Stimulated activated effector memory CD8-positive, alpha-beta T cell treated with anti-CD3 and anti-CD28 coated beads, Interleukin-12 subunit alpha, Interleukin-12 subunit beta, amount 100 ng/mL, for 72 hours (primary cell): ENCODE measurements at regions not wholly inside any gene's neighbourhood (a gene's known extent, or its start where the extent isn't known, plus 50 kb on each side); places are given as distances from the start of the nearest gene placed in this dataset.

Experiments used
- ATAC-seq: fragments of 150-1000 bp; cut with Tn5 transposase; 2 replicates; pipeline ENCODE4 v1.10.0; 2021
- DNase-seq, 2 donors: peaks; one replicate each; pipeline ENCODE4 v3.0.0; 2021 to 2022; ENCODE audit warnings: low spot score in 2 of 2
- H3K27ac Mint-ChIP-seq: one replicate; pipeline ENCODE4 v1.8.0; 2022; ENCODE audit warnings: mild to moderate bottlenecking, mixed read lengths
- H3K36me3 Mint-ChIP-seq: one replicate; pipeline ENCODE4 v1.8.0; 2022; ENCODE audit warnings: mild to moderate bottlenecking, mixed read lengths
- H3K4me1 Mint-ChIP-seq: one replicate; pipeline ENCODE4 v1.8.0; 2022; ENCODE audit warnings: mixed read lengths
- H3K4me3 Mint-ChIP-seq: one replicate; pipeline ENCODE4 v1.8.0; 2022; ENCODE audit warnings: mild to moderate bottlenecking, mixed read lengths
- H3K9me3 Mint-ChIP-seq: one replicate; pipeline ENCODE4 v1.8.0; 2022; ENCODE audit warnings: mixed read lengths

DNA sequence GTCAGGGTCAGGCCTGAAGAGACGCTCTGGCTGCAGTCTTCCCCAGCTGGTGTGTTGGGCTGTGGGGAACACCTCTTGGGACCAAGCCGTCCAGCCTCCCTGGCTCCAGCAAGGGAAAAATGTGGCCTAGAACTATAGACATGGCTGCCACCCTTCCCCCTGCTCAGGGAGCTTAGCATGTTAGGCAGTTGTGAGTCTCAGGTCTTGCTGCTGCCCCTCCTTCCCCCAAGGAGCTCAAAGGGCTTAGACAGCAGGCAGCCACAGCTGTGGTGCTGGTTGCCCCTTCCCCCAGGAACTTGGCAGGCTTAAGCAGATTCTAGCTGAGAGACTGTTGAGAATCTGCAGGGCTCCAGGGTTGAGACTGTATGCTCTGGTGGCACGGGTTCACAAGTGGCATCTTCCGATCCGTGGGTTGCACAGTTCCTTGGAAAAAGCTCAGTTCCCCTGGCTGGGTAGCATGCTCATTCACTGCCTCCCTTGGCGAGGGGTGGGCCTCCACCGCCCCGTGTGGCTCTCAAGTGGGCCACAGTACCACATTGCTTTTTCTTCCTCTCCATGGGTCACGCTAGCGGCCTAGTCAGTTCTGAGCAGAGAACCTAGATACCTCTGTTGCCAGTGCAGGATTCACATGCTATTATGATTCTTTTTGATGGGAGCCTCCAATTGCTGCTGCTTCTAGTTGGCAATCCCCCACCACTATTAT lies 1258.6 kb downstream of the OLFM4 start:
- H3K27ac Mint-ChIP-seq: no peak overlapping the region
- ATAC-seq: no peak
- H3K4me1 Mint-ChIP-seq: no peaks in the 10 kb centered on the region
- peaks cover 19% of the 10 kb centered on the region for H3K9me3 Mint-ChIP-seq
- H3K36me3 Mint-ChIP-seq: no peaks in the 10 kb centered on the region
- no peak overlapping the region for H3K4me3 Mint-ChIP-seq
- no peak for DNase-seq

DNA sequence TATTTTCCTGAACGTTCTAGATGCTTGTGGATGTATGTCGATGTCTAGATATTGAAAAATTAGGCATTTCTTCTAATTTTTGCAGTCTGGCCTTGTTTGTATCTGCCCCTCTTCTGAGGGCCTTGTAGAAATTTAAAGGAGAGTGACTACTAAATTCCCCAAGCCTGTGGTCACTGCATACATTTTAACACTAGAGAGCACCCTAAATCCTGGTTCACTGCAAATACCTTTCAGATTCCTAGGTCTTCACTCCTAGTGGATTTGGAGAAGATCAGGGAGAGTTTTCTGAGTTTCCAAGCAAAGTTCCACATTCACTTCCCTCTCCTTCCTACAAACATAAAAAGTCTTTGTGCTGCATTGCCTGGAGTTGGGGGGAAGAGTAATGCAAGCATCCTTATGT lies 1272.5 kb downstream of the OLFM4 start:
- no peak overlapping the region for H3K4me3 Mint-ChIP-seq
- no peak for DNase-seq
- H3K9me3 Mint-ChIP-seq: peaks cover 34% of the 10 kb centered on the region
- no peak overlapping the region for H3K27ac Mint-ChIP-seq
- no peaks in the 10 kb centered on the region for H3K36me3 Mint-ChIP-seq
- ATAC-seq: no peak
- no peaks in the 10 kb centered on the region for H3K4me1 Mint-ChIP-seq

DNA sequence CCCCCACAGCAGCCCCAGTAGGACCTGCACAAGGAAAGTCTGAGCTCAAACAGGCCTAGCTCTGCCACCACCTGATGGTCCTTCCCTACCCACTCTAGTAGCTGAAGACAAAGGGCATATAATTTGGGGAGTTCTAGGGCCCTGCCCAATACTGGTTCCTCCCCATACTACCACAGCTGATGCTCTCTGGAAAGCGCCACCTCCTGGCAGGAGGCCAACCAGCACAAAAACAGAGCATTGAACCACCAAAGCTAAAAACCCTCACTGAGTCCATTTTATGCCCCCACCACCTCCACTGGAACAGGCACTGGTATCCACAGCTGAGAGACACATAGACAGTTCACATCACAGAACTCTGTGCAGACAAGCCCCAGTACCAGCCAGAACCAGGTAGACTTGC lies 1276.8 kb downstream of the OLFM4 start:
- H3K4me3 Mint-ChIP-seq: no peak overlapping the region
- DNase-seq: no peak
- H3K27ac Mint-ChIP-seq: no peak overlapping the region
- H3K4me1 Mint-ChIP-seq: no peaks in the 10 kb centered on the region
- no peak for ATAC-seq
- H3K9me3 Mint-ChIP-seq: peaks cover 33% of the 10 kb centered on the region
- H3K36me3 Mint-ChIP-seq: no peaks in the 10 kb centered on the region

DNA sequence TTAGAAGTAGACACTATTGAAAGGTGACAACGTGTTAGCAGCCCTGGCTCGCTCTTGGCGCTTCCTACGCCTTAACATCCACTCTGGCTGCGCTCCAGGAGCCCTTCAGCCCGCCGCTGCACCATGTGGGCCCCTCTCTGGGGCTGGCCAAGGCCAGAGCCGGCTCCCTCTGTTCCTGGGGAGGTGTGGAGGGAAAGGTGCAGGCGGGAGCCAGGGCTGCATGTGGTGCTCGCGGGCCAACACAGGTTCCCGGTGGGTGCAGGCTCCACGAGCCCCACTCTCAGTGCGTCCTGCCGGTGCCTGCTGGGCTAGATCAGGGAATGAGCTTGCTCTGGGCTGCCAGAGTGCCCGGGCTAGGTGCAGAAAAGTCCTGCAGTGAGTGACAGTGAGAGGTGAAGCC lies 1284.3 kb downstream of the OLFM4 start:
- DNase-seq (no peak), ATAC-seq (no peak)
- Mint-ChIP-seq H3K9me3 (peaks cover 18% of the 10 kb centered on the region), H3K36me3 (no peaks in the 10 kb centered on the region), H3K4me1 (no peaks in the 10 kb centered on the region), H3K27ac (no peak overlapping the region), H3K4me3 (no peak overlapping the region)

DNA sequence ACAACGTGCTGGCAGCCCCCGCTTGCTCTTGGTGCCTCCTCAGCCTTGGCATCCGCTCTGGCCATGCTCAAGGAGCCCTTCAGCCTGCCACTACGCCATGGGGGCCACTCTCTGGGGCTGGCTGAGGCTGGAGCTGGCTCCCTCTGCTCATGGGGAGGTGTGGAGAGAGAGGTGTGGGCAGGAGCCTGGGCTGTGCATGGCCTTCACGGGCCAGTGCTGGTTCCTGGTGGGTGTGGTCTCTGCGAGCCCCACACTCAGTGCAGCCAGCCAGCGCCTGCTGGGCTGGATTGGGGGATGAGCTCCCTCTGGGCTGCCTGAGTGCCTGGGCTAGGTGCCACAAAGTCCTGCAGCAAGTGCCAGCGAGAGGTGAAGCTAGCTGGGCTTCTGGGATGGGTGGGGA lies 1289.1 kb downstream of the OLFM4 start:
- H3K36me3 Mint-ChIP-seq: no peaks in the 10 kb centered on the region
- no peak overlapping the region for H3K27ac Mint-ChIP-seq

DNA sequence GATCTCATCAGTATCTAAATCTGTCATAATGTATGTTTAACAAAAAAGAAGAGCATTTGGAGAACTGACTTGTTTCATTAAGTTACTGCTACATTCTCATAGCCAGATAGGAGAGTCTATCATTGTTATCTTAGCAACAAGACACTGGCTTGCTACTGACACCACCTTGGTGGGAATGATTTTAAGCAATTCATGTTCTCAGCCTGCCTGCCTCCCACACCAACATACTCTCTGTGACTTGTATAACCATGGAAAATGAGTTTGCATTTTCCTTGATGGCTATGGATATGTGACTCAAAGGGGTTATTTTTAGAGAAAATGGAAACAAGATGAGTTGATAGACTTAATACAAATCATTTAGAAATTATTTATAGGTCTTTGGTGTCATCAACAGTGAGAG lies 1308.9 kb downstream of the OLFM4 start:
- DNase-seq (no peak), ATAC-seq (no peak)

More for the DNA sequence above, 1289.1 kb downstream of the OLFM4 start:
- no peak overlapping the region for H3K4me3 Mint-ChIP-seq
- H3K9me3 Mint-ChIP-seq: peaks cover 16% of the 10 kb centered on the region
- DNase-seq: no peak
- H3K4me1 Mint-ChIP-seq: no peaks in the 10 kb centered on the region
- peak; percentile 11 for ATAC-seq

DNA sequence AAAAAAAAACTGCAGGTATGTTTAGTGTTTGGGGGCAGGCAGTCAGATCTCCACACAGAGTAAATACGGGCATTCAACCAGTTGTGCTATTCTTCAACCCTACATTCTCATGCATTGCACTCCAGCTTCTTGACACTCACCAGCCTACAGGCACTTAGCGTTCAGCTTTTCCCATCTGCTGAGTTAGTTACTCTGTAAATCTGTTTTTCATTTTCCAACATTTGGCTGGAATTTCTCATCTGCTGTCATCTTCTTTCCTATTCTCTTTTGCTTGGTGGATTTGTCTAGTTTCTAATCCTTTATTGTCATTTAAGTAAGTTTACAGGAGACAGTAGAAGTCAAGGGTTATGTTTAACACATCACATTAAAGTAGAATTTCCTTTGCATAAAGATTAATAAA lies 1318.9 kb downstream of the OLFM4 start:
- DNase-seq (no peak), ATAC-seq (no peak)
- no peaks in the 10 kb centered on the region for H3K4me1 Mint-ChIP-seq
- peaks cover 19% of the 10 kb centered on the region for H3K9me3 Mint-ChIP-seq
- H3K4me3 Mint-ChIP-seq: no peak overlapping the region
- no peaks in the 10 kb centered on the region for H3K36me3 Mint-ChIP-seq
- H3K27ac Mint-ChIP-seq: no peak overlapping the region

More for the DNA sequence above, 1308.9 kb downstream of the OLFM4 start:
- Mint-ChIP-seq H3K27ac (no peak overlapping the region), H3K4me1 (no peaks in the 10 kb centered on the region), H3K4me3 (no peak overlapping the region), H3K36me3 (no peaks in the 10 kb centered on the region), H3K9me3 (peaks cover 12% of the 10 kb centered on the region)

DNA sequence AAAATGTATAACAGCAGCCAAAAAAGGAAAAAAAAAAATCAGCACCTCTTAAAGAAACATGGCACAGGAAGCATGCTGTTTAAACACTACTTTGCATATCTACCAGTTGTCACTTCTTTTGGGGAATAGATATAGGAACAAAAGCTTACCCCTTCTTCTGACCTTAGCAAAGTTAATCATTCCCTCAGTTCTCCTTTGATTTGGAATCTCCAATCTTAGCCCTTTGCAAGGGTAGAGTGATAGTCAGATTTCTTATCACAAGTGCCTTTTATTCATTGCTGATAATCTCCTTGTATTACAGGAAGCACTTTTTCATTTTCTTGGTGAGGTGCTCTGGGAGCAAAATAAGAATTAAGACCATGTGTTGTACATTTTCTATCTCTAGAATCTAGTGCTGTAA lies 1327.6 kb downstream of the OLFM4 start:
- no peak overlapping the region for H3K27ac Mint-ChIP-seq
- H3K9me3 Mint-ChIP-seq: peaks cover 10% of the 10 kb centered on the region
- no peak for ATAC-seq
- DNase-seq: no peak
- no peak overlapping the region for H3K4me3 Mint-ChIP-seq
- H3K36me3 Mint-ChIP-seq: no peaks in the 10 kb centered on the region
- H3K4me1 Mint-ChIP-seq: no peaks in the 10 kb centered on the region

DNA sequence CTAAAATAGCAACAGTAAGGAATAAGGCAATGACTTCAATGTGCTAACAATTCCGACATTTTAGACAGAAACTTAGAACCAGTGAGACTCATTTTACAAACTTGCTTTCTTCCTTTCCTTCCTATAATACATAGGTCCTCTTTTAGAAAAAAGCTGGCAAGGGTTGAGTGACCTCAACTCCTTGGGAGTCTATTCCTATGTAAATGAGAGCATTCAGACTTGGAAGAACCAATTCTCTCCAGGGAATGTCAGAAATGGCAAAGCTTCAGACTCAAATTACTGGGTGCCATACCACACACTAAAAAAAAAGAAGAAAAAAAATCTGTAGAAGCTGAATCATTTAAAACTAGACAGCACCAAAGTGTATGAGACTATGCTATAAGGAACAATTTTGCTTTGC lies 1328.2 kb downstream of the OLFM4 start:
- ATAC-seq (no peak), DNase-seq (no peak)
- Mint-ChIP-seq H3K36me3 (no peaks in the 10 kb centered on the region), H3K4me1 (no peaks in the 10 kb centered on the region), H3K4me3 (no peak overlapping the region), H3K9me3 (peaks cover 10% of the 10 kb centered on the region), H3K27ac (no peak overlapping the region)

DNA sequence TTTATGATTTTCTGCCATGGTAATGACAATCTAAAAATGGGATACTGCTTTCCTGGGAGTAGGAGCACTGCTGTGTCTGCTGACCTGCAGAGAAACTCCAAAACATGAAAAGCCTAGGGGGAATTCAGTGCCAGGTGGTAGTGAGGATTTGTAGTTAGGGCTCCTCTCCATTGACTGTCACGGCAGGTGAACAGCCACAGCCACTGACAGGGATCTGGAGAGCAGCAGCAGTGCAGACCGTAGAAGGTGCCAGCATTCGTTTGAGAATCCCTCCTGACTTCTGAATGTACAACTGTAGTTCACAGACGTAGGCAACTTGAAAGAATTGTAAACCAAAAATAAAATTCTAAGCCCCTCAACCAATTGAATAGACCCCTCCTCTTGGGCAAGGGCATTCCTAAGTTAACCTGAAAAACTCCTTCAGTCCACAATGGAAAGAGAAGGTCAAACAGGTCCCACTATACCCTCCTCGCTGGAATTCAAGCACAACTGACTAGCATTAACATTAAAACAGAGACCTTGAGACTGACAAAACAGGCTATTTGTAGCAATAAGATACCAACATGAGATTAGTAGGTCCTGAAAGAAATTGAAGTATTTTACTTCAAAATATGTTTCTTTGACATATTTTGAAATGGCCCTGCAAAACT lies 1328.8 kb downstream of the OLFM4 start:
- no peak for DNase-seq
- Mint-ChIP-seq H3K27ac (no peak overlapping the region), H3K4me1 (no peaks in the 10 kb centered on the region), H3K4me3 (no peak overlapping the region), H3K36me3 (no peaks in the 10 kb centered on the region), H3K9me3 (peaks cover 10% of the 10 kb centered on the region)
- ATAC-seq: no peak

DNA sequence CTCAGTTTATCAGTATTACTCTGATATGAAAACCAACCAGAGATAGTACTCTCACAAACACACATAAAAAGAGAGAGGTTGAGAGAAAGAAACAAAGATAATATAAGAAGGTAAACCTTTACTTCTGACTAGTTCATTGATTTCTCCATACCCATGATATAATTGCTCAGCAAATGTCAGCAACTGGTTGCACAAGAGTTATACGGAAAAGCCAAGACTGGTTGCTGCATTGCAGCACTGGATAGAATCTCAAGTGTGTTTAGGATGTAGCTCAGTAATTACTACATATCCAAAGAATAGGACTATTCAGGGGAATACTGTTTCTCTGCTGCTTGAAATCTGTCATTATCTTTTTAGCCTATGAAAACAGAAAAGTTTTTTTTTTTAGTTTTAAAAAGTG lies 1332.8 kb downstream of the OLFM4 start:
- no peaks in the 10 kb centered on the region for H3K36me3 Mint-ChIP-seq
- ATAC-seq: no peak
- H3K4me1 Mint-ChIP-seq: no peaks in the 10 kb centered on the region
- H3K9me3 Mint-ChIP-seq: peaks cover 12% of the 10 kb centered on the region
- no peak overlapping the region for H3K27ac Mint-ChIP-seq
- no peak for DNase-seq
- no peak overlapping the region for H3K4me3 Mint-ChIP-seq

DNA sequence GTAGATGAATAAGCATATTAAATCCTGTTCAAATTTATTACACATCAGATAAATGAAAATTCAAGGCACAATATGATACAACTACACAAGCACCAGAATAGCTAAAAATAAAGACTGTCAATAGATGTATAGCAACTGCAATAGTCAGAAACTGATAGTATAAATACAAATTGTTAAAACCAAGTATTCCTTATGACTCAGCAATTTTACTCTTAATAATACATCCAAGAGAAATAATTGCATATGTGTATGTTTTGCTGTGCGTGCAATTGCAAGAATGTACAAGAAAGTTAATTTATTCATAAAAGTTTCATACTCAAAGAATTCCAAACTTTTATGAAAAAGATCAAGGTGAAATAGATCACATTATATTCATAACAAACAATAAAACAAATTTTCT lies 1338.1 kb downstream of the OLFM4 start:
- ATAC-seq (no peak), DNase-seq (no peak)
- Mint-ChIP-seq H3K9me3 (peaks cover 22% of the 10 kb centered on the region), H3K27ac (no peak overlapping the region), H3K4me1 (no peaks in the 10 kb centered on the region), H3K4me3 (no peak overlapping the region), H3K36me3 (no peaks in the 10 kb centered on the region)

DNA sequence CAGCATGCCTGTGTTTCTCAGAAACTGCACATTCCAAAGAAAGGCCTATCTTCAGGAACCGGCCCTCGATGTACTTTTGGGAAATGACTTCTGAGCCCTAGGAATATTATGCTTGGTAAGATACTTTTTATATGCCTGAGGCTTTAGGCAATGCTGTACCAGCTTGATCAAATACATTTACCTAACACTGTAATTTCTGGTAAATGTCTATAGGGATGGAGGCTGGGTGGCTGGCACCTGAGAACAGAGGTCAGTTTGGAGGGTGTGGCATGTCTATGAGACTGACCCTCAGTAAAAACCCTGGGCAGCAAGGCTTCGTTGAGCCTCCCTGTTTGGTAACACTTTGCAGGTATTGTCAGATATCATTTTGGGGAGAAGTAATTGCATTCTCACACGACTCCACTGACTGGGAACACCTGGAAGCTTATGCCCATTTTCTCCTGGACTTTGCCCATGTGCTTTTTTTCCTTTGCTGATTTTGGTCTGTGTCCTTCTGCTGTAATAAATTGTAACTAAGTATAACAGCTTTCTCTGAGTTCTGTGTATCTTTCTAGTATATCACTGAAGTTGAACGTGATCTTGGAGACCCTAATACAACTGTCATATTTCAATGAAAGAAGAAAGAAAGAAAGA lies 1339.1 kb downstream of the OLFM4 start:
- no peak overlapping the region for H3K27ac Mint-ChIP-seq
- peaks cover 25% of the 10 kb centered on the region for H3K9me3 Mint-ChIP-seq
- H3K4me1 Mint-ChIP-seq: no peaks in the 10 kb centered on the region
- ATAC-seq (no peak), DNase-seq (no peak)
- no peak overlapping the region for H3K4me3 Mint-ChIP-seq
- no peaks in the 10 kb centered on the region for H3K36me3 Mint-ChIP-seq

DNA sequence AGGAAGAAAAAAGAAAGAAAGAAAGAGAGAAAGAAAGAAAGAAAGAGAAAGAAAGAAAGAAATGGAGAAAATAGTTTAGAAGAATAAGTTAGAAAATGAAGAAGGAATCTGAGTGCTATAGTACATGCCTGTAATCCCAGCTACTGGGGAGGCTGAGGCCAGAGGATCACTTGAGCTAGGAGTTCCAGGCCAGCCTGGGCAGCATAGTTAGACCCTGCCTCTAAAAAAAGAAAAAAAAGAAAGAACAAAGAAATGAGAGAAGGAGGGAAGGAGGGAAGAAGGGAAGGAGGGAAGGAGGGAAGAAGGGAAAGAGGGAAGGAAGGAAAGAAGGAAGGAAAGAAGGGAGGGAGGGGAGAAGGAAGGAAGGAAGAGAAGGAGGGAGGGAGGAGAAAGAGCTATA lies 1339.8 kb downstream of the OLFM4 start:
- no peaks in the 10 kb centered on the region for H3K4me1 Mint-ChIP-seq
- H3K9me3 Mint-ChIP-seq: peaks cover 23% of the 10 kb centered on the region
- no peak overlapping the region for H3K27ac Mint-ChIP-seq
- DNase-seq (no peak), ATAC-seq (no peak)
- H3K36me3 Mint-ChIP-seq: no peaks in the 10 kb centered on the region
- H3K4me3 Mint-ChIP-seq: no peak overlapping the region

DNA sequence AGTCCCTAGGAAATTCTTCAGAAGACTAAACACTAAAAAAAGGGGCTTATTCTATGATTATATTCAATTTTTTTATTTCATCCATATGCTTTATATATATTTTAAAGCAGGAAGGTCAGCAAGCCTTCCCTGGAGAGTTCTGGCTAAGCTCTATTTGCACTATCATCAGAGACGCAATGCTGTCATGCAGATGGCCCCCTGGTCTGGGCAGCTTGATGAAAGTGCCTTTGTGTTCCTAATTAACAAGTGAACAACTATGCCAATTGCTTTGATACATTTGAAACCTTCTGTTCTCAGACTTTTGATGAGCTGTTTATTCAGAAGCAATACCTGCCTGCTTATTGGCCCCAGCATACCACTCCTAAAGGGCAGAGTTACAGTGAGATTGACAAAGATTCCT lies 1344.6 kb downstream of the OLFM4 start:
- Mint-ChIP-seq H3K4me1 (no peaks in the 10 kb centered on the region), H3K9me3 (peaks cover 21% of the 10 kb centered on the region), H3K27ac (no peak overlapping the region), H3K4me3 (no peak overlapping the region), H3K36me3 (no peaks in the 10 kb centered on the region)
- DNase-seq (no peak), ATAC-seq (no peak)

DNA sequence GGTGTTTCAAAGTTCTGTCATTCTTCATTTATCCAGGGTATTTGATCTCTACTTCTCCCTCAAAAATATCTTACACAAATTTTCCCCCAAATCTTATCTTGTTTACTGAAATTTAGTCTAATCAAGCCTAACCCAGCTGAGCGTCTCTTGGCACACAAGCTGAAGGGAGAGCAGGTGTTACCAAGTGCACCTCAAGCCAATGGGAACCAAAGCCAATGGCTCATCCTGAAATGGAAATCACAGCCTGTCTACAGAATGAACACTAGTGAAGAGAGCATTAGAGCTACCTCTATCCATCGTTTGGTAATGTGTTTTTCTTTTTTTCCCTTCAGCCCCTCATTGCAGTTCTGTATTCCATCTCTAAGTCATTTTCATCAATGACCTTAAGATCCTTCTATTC lies 1350.8 kb downstream of the OLFM4 start:
- Mint-ChIP-seq H3K27ac (no peak overlapping the region), H3K9me3 (peaks cover 28% of the 10 kb centered on the region), H3K36me3 (no peaks in the 10 kb centered on the region), H3K4me3 (no peak overlapping the region), H3K4me1 (no peaks in the 10 kb centered on the region)
- DNase-seq (no peak), ATAC-seq (no peak)
